ENCODE measurements at regions not wholly inside any gene's neighbourhood (a gene's known extent, or its start where the extent isn't known, plus 50 kb on each side); places are given as distances from the start of the nearest gene placed in this dataset.

DNA sequence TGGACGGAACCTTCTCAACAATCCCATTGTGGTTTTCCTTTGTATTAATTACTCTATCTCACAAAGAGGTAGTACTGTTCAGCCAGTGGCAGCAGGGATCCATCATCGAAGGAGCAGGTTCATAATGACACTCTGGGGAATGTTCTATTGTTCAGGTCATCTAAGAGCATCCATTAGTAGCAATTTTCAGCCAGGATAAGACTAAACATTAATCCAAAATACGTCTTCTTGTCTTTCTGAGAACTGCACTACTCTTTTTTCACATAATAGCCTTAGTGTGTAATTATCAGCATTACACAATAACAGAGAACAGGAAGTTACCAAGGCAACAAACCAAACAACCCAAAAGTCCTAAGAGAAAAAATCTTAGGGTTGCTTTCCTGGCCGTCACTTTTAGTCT lies 259.5 kb upstream of the VWC2 start:
- intact Hi-C loops (cut with micrococcal nuclease), result no loop called here
- TF ChIP-seq, protein P1, sequence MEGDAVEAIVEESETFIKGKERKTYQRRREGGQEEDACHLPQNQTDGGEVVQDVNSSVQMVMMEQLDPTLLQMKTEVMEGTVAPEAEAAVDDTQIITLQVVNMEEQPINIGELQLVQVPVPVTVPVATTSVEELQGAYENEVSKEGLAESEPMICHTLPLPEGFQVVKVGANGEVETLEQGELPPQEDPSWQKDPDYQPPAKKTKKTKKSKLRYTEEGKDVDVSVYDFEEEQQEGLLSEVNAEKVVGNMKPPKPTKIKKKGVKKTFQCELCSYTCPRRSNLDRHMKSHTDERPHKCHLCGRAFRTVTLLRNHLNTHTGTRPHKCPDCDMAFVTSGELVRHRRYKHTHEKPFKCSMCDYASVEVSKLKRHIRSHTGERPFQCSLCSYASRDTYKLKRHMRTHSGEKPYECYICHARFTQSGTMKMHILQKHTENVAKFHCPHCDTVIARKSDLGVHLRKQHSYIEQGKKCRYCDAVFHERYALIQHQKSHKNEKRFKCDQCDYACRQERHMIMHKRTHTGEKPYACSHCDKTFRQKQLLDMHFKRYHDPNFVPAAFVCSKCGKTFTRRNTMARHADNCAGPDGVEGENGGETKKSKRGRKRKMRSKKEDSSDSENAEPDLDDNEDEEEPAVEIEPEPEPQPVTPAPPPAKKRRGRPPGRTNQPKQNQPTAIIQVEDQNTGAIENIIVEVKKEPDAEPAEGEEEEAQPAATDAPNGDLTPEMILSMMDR (IDR thresholded peaks at IDR 0.05; ENCODE audit: unreplicated experiment), result no peak
- DNase-seq (ENCODE audit: unreplicated experiment), result no peak
- H3K9me3 Mint-ChIP-seq (ENCODE audit: unreplicated experiment), result no peaks in the 10 kb centered on the region
- no TSS peak for BruUV-seq (replicated peaks)
- CTCF ChIA-PET, result no interaction called here
- H3K27me3 Mint-ChIP-seq (ENCODE audit: insufficient read depth, unreplicated experiment), result peaks cover 40% of the 10 kb centered on the region
- peaks cover 6% of the 10 kb centered on the region for H3K36me3 Mint-ChIP-seq (ENCODE audit: insufficient read depth, unreplicated experiment)
- no peaks in the 10 kb centered on the region for H3K4me1 Mint-ChIP-seq (ENCODE audit: insufficient read depth, unreplicated experiment)
- POLR2A ChIA-PET, result no interaction called here
- H3K27ac Mint-ChIP-seq (ENCODE audit: low read depth, unreplicated experiment), result no peak overlapping the region
- no peak overlapping the region for H3K4me3 Mint-ChIP-seq (ENCODE audit: unreplicated experiment)

DNA sequence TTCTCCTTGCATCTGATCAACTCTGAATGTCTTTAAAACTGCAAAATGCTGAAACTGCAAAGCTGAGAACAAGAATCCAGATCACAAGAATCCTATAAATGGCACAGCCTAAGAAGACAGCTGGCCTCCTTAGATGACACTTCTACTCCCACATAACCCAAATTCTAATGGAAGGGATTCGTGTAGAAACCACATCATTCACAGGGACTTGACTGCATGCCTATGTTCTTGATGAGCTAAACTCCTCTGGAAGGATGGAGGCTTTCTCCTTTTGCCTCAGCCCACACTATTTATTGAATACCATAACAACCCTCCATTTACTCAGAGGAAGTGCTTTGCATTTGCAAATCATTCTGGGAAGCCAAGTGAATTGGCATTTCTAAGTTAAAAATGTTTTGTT lies 252.5 kb upstream of the VWC2 start:
- DNase-seq (ENCODE audit: unreplicated experiment), result no peak
- intact Hi-C loops (cut with micrococcal nuclease), result no loop called here
- POLR2A ChIA-PET, result no interaction called here
- CTCF ChIA-PET, result no interaction called here
- Mint-ChIP-seq H3K4me1 (ENCODE audit: insufficient read depth, unreplicated experiment) (peaks cover 6% of the 10 kb centered on the region), H3K36me3 (ENCODE audit: insufficient read depth, unreplicated experiment) (peaks cover 6% of the 10 kb centered on the region), H3K27ac (ENCODE audit: low read depth, unreplicated experiment) (no peak overlapping the region), H3K9me3 (ENCODE audit: unreplicated experiment) (no peaks in the 10 kb centered on the region), H3K4me3 (ENCODE audit: unreplicated experiment) (no peak overlapping the region), H3K27me3 (ENCODE audit: insufficient read depth, unreplicated experiment) (peaks cover 25% of the 10 kb centered on the region)
- BruUV-seq (replicated peaks), result no TSS peak
- TF ChIP-seq, protein P1 (IDR thresholded peaks at IDR 0.05; ENCODE audit: unreplicated experiment), result no peak

DNA sequence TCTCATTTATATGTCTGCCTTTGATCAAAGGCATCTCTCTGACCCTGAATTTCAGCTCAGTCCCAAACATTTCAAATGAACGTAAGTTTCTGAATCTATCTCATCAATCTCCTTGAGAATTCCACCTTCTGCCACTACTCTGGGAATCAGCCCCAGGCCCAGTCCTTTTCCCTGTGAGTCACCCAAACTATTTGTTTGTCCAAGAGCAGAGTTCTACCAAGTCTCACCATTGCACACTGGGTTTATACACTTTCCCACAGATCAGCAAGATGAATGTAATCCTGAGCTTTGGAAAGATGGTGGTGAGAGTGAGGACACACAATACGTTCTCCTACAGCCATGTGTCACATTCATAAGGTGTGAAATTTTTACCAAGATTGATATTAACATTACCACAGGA lies 251.3 kb upstream of the VWC2 start:
- Mint-ChIP-seq H3K4me3 (ENCODE audit: unreplicated experiment) (no peak overlapping the region), H3K9me3 (ENCODE audit: unreplicated experiment) (no peaks in the 10 kb centered on the region), H3K36me3 (ENCODE audit: insufficient read depth, unreplicated experiment) (peaks cover 6% of the 10 kb centered on the region), H3K27ac (ENCODE audit: low read depth, unreplicated experiment) (no peak overlapping the region), H3K4me1 (ENCODE audit: insufficient read depth, unreplicated experiment) (peaks cover 6% of the 10 kb centered on the region), H3K27me3 (ENCODE audit: insufficient read depth, unreplicated experiment) (peaks cover 19% of the 10 kb centered on the region)
- TF ChIP-seq, protein P1 (IDR thresholded peaks at IDR 0.05; ENCODE audit: unreplicated experiment), result no peak
- ChIA-PET POLR2A (no interaction called here), CTCF (interaction anchor here (0.6 kb wide), 1 partner anchor 89 kb away, joined by 3 read pairs; no protein-coding TSS in a partner anchor)
- intact Hi-C loops (cut with micrococcal nuclease), result no loop called here
- DNase-seq (ENCODE audit: unreplicated experiment), result peak; percentile 18
- BruUV-seq (replicated peaks), result no TSS peak

DNA sequence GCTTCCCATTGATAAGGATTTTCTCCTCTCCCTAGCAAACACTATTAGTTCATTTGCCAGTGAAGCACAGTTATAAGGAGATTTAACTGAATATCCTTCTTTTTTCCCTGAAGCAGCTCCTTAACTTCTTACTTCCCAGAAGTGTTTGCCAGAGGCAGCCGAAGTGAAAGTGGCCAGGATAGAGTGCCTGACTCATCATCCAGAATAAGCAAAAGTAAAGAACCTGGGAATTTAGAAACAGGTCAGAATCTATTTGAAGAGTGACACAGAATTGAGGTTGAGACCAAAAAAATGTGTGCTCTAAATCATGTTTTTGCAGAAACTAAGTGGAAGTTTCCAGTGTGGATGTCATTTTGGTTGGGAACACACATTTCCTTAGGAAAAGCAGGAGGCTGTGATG lies 249.6 kb upstream of the VWC2 start:
- POLR2A ChIA-PET, result no interaction called here
- Mint-ChIP-seq H3K4me1 (ENCODE audit: insufficient read depth, unreplicated experiment) (peaks cover 6% of the 10 kb centered on the region), H3K9me3 (ENCODE audit: unreplicated experiment) (no peaks in the 10 kb centered on the region), H3K36me3 (ENCODE audit: insufficient read depth, unreplicated experiment) (no peaks in the 10 kb centered on the region), H3K27ac (ENCODE audit: low read depth, unreplicated experiment) (no peak overlapping the region), H3K27me3 (ENCODE audit: insufficient read depth, unreplicated experiment) (peaks cover 3% of the 10 kb centered on the region), H3K4me3 (ENCODE audit: unreplicated experiment) (no peak overlapping the region)
- no peak for DNase-seq (ENCODE audit: unreplicated experiment)
- intact Hi-C loops (cut with micrococcal nuclease), result no loop called here
- TF ChIP-seq, protein P1 (IDR thresholded peaks at IDR 0.05; ENCODE audit: unreplicated experiment), result no peak
- BruUV-seq (replicated peaks), result no TSS peak
- CTCF ChIA-PET, result no interaction called here

Measured in MCF 10A (cell line).